T-helper 1 cell (primary cell): ENCODE measurements at regions not wholly inside any gene's neighbourhood (a gene's known extent, or its start where the extent isn't known, plus 50 kb on each side); places are given as distances from the start of the nearest gene placed in this dataset.
"Not testable (repeated sequence)": the region's sequence is repeated elsewhere in the genome, so short reads cannot be mapped to it uniquely, and the experiment has no call there.

Source experiments
- DNase-seq, 5 donors: peaks; one replicate each; pipeline ENCODE4 v3.0.0-alpha.2; 2012 to 2020

- DNase-seq, result peak in 1 of 5 donors; percentile 84
Observed at GRCh38 chr6:137657351-137657911, 163.2 kb upstream of the OLIG3 start.

GRCh38 chr6:137658287-137658686 is 164.1 kb upstream of the OLIG3 start:
- DNase-seq, result no peak

- no peak for DNase-seq
Observed at GRCh38 chr6:137659871-137660270, 165.7 kb upstream of the OLIG3 start.

- no peak for DNase-seq
Observed at GRCh38 chr6:137660296-137660731, 166.1 kb upstream of the OLIG3 start.

- peak in 3 of 5 donors; percentile 20 to 51 (median 50) for DNase-seq
Observed at GRCh38 chr6:137661601-137662000, 167.4 kb upstream of the OLIG3 start.

GRCh38 chr6:137664183-137664582 is 170.0 kb upstream of the OLIG3 start:
- no peak for DNase-seq

DNA sequence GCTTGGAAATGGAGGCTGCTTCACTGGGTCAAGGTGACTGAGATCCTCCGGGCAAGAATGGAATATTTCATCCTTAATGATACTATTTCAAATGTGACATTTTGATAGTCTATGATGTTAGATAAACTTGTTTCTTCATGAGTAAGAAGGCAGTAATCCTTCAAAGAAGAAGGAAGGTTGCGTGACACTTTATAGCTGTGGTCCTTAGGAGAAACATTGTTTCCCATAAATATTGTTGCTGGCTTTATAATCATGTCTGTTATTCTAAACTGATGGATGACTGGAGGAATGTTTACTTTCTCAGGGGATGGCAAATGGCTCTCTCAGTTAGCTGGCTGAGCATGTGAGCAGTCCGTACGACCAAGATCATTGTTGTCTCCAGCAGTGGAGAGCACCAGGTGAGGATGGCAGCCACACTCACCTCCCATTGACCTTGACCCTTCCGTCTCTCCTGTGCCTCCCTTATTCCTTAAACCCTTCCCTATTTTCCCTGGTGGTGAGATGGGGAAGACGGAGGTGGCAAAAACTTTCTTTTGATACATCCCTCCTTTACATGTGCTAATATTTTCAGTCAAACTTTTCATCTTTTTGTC is 171.2 kb upstream of the OLIG3 start:
- DNase-seq, result no peak

- DNase-seq, result peak in 1 of 5 donors; percentile 30
Observed at GRCh38 chr6:137666202-137666774, 172.1 kb upstream of the OLIG3 start.

DNA sequence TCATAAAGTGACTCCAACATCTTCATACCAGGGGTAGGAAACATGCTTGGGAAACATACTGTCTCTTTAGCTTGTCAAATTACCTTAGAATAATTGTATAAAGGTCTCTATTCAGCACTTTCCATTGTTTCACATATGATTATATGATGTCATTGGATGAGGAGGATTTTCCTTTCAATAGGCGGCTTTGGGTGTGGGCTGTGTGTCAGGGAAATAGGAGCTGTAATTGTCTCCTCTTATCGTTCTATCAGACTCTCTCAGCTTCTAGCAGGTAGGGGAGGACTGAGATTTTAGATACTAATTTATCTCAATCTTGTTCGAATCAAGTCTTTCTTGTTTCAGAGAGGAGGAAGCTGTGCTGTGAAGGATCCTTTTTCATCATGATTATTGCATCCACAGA is 179.4 kb upstream of the OLIG3 start:
- no peak for DNase-seq

- peak in 1 of 5 donors; percentile 69 for DNase-seq
Observed at GRCh38 chr6:137676888-137677287, 182.7 kb upstream of the OLIG3 start.

GRCh38 chr6:137677709-137678108 is 183.5 kb upstream of the OLIG3 start:
- DNase-seq, result no peak

GRCh38 chr6:137678451-137678850 is 184.3 kb upstream of the OLIG3 start:
- peak in 1 of 5 donors; percentile 38 for DNase-seq

GRCh38 chr6:137680705-137681346 is 186.2 kb upstream of the TNFAIP3 start:
- peak in 1 of 5 donors; percentile 85 for DNase-seq

DNA sequence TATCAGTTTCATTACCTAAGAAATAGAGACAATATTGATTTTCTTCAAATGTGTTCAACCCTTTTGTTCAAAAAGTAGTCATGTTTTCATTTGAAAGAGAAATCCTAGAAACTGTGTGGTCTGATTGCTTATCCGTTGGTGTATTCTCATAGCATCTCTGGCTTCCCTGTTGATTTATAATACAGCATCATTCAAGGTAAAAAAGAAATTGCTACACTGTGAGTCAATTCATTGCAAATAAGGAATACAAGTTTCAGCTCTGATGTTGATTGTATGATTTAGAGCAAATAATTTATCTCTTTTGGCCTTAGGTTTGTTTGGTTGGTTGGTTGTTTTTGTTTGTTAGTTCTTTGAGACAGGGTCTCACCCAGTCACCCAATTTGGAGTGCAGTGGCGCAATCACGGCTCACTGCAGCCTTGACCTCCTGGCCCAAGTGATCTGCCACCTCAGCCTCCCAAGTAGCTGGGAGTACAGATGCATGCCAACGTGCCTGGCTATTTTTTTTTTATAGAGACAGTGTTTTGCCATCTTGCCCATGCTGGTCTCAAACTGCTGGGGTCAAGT is 185.5 kb upstream of the TNFAIP3 start:
- DNase-seq, result peak in 1 of 5 donors; percentile 26

DNA sequence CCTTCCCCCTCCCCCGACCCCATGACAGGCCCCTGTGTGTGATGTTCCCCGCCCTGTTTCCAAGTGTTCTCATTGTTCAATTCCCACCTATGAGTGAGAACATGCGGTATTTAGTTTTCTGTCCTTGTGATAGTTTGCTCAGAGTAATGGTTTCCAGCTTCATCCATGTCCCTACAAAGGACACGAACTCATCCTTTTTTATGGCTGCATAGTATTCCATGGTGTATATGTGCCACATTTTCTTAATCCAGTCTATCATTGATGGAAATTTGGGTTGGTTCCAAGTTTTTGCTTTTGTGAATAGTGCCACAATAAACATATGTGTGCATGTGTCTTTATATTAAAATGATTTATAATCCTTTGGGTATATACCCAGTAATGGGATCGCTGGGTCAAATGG is 184.4 kb upstream of the TNFAIP3 start:
- DNase-seq, result not testable (repeated sequence)

- no peak for DNase-seq
Observed at GRCh38 chr6:137683916-137684315, 183.1 kb upstream of the TNFAIP3 start.

DNA sequence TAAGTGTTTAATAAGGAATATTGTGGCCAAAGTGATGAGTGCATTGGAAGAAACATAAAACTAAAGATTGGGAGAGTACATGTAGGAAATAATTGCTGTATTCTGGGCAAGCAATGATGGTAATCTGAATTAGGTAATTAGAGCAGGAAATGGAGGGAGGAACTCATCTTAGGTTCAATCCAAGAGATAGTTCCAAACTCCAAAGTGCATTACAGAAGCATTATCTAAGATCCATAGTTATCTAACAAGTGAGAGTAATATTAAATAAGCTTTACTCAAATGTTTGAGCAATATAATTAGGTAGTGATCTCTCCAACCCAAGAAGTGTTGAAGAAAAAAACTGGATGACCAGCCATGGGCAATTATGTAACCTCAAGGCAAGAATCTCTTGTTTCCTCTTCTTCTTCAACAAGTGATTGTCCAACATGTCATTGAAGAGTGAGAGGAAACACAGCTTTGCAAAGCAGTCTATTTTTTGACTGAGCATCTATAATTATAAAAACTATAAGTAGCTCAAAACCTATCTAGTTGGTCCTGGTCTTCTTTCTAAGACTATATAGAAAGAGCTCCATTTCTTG is 181.2 kb upstream of the TNFAIP3 start:
- DNase-seq, result no peak

- no peak for DNase-seq
Observed at GRCh38 chr6:137687818-137688217, 179.2 kb upstream of the TNFAIP3 start.

- no peak for DNase-seq
Observed at GRCh38 chr6:137688230-137688971, 178.7 kb upstream of the TNFAIP3 start.

DNA sequence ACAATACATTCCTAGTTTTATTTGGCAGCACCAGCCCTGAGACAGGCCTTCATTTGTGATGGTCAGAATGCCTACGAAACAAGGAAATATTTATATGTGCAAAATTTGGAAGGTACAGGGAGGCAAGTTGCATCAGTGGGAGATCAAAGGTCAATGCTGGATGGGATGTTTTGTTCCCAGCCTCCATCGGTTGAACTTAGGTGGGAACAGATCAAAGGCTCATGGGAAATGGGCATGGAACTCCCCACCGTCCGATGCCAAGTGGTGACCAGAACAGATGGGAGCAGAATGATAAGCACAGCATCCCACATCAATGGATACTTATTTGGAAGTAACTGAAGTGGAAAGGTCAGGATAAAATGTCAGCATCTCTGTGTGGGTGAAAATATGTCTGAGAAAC is 177.7 kb upstream of the TNFAIP3 start:
- no peak for DNase-seq

- no peak for DNase-seq
Observed at GRCh38 chr6:137690034-137690433, 177.0 kb upstream of the TNFAIP3 start.

- DNase-seq, result no peak
Observed at GRCh38 chr6:137690721-137691120, 176.3 kb upstream of the TNFAIP3 start.
